Type B pancreatic cell (in vitro differentiated cells): ENCODE measurements at regions not wholly inside any gene's neighbourhood (a gene's known extent, or its start where the extent isn't known, plus 50 kb on each side); places are given as distances from the start of the nearest gene placed in this dataset.

Experiments
- DNase-seq: peaks from one replicate; pipeline ENCODE4 v3.0.0; 2021; ENCODE audit warnings: mixed read lengths; ENCODE audit not compliant: unreplicated experiment; ENCODE audit errors: extremely low spot score
- H3K27ac Mint-ChIP-seq: 2 replicates; pipeline ENCODE4 v1.8.0; 2021; ENCODE audit warnings: mild to moderate bottlenecking, mixed read lengths
- H3K27me3 Mint-ChIP-seq: 2 replicates; pipeline ENCODE4 v1.8.0; 2021; ENCODE audit warnings: mixed read lengths
- H3K36me3 Mint-ChIP-seq: 2 replicates; pipeline ENCODE4 v1.8.0; 2021; ENCODE audit warnings: mixed read lengths
- H3K4me1 Mint-ChIP-seq: one replicate; pipeline ENCODE4 v1.8.0; 2021; ENCODE audit warnings: mixed read lengths; ENCODE audit not compliant: unreplicated experiment
- H3K4me3 Mint-ChIP-seq: 2 replicates; pipeline ENCODE4 v1.8.0; 2021; ENCODE audit warnings: mild to moderate bottlenecking, mixed read lengths
- H3K9me3 Mint-ChIP-seq: 2 replicates; pipeline ENCODE4 v1.8.0; 2021; ENCODE audit warnings: mixed read lengths
- CTCF ChIP-seq: fragments of 200-600 bp; sonication (generic); conservative IDR thresholded peaks from 2 replicates; pipeline ENCODE4 v1.5.0; 2021; ENCODE audit warnings: antibody characterized with exemption, mild to moderate bottlenecking

DNA sequence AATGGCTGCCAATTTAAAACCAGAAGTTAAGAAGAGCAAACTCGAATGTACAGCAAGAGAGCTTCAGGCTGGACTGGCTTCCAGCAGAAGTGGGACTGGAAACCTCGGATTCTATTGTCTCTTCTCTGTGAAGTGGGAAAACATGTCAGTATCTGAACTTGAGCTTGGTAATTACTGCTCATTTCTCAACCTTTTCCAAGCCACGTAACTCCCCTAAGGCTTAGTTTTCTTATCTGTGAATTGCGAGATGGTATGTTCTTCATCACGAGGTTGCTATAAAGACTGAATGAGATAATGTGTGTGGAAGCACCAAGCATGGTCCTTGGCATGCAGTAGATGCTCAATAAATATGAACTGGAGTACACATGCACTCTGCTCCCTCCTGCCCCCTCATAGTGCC, 259.4 kb upstream of the SPRED2 start:
- Mint-ChIP-seq H3K4me1 (peaks cover 5% of the 10 kb centered on the region), H3K4me3 (no peak overlapping the region), H3K27ac (no peak overlapping the region)

GRCh38 chr2:65688141-65688886, 255.9 kb upstream of the SPRED2 start:
- H3K27me3 Mint-ChIP-seq, result no peaks in the 10 kb centered on the region
- H3K4me1 Mint-ChIP-seq, result peaks cover 8% of the 10 kb centered on the region
- no peak overlapping the region for H3K27ac Mint-ChIP-seq
- no peaks in the 10 kb centered on the region for H3K36me3 Mint-ChIP-seq
- H3K9me3 Mint-ChIP-seq, result no peaks in the 10 kb centered on the region
- no peak for DNase-seq
- no peak overlapping the region for H3K4me3 Mint-ChIP-seq
- no peak for TF ChIP-seq CTCF

More for the DNA sequence above, 259.4 kb upstream of the SPRED2 start:
- no peak for DNase-seq
- Mint-ChIP-seq H3K27me3 (no peaks in the 10 kb centered on the region), H3K9me3 (no peaks in the 10 kb centered on the region), H3K36me3 (no peaks in the 10 kb centered on the region)
- TF ChIP-seq CTCF, result no peak

GRCh38 chr2:65687614-65688013, 255.2 kb upstream of the SPRED2 start:
- peaks cover 8% of the 10 kb centered on the region for H3K4me1 Mint-ChIP-seq
- no peaks in the 10 kb centered on the region for H3K27me3 Mint-ChIP-seq
- no peaks in the 10 kb centered on the region for H3K36me3 Mint-ChIP-seq
- TF ChIP-seq CTCF, result no peak
- no peak overlapping the region for H3K27ac Mint-ChIP-seq
- no peak for DNase-seq
- no peaks in the 10 kb centered on the region for H3K9me3 Mint-ChIP-seq
- no peak overlapping the region for H3K4me3 Mint-ChIP-seq

DNA sequence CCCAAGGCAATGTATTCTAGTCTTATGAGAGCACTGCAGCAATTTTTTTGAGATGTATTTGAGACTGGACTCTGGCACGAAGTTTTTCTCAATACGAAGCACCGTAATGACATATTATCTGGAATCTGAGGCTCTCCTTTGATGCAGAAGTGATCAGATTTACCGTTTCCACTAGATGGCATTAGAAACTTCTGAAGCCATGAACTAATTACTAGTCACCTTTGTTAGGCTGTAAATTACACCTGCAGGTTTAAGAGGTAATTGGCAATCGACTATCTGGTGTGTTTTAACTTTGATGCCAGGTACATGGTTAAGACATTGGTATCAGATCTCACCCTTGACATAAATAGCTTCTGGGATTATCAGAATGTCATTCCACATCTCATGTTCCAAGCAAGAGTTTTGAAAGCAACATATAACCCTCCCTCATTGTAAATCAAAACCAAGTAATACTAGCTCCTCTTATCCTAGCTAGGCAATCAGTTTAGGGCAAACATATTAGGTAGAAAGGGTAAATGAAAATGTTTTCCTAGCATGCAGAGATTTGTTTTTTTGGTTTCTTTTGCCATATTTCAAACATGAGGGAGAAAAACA, 254.6 kb upstream of the SPRED2 start:
- no peaks in the 10 kb centered on the region for H3K36me3 Mint-ChIP-seq
- H3K27ac Mint-ChIP-seq, result no peak overlapping the region
- no peaks in the 10 kb centered on the region for H3K27me3 Mint-ChIP-seq
- no peaks in the 10 kb centered on the region for H3K9me3 Mint-ChIP-seq
- DNase-seq, result no peak
- H3K4me3 Mint-ChIP-seq, result no peak overlapping the region
- H3K4me1 Mint-ChIP-seq, result peaks cover 8% of the 10 kb centered on the region
- peak; percentile 19 for TF ChIP-seq CTCF

DNA sequence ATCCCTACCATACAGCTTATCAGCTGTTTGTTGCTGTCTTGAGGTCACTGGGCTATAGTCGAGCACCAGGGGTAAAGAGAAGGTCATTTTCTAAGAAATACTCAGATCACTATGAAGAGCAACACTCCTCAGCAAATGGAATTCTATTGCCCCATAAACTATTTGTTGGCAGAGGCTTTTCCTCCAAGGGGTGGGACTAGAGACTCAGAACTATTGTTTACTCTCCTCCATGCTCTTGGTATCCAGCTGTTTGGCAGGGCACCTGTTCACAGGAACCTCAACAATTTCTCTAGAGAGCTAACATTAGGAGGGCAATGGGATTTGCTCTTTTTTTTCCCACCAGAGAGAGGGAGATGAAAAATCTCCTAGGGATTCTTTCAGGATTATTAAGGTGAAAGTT, 249.1 kb upstream of the SPRED2 start:
- no peaks in the 10 kb centered on the region for H3K36me3 Mint-ChIP-seq
- no peaks in the 10 kb centered on the region for H3K27me3 Mint-ChIP-seq
- peaks cover 7% of the 10 kb centered on the region for H3K4me1 Mint-ChIP-seq
- H3K4me3 Mint-ChIP-seq, result no peak overlapping the region
- TF ChIP-seq CTCF, result no peak
- H3K27ac Mint-ChIP-seq, result no peak overlapping the region
- no peaks in the 10 kb centered on the region for H3K9me3 Mint-ChIP-seq
- DNase-seq, result no peak
